Erythroblast (primary cell): ENCODE measurements at regions not wholly inside any gene's neighbourhood (a gene's known extent, or its start where the extent isn't known, plus 50 kb on each side); places are given as distances from the start of the nearest gene placed in this dataset.

ENCODE experiments used
- GATA1 ChIP-seq: IDR thresholded peaks from 2 replicates; pipeline ENCODE4 v1.6.1; 2011; ENCODE audit warnings: low read depth, mild to moderate bottlenecking, control low read depth, low read length, moderate library complexity
- POLR2A ChIP-seq: IDR thresholded peaks from 2 replicates; pipeline ENCODE4 v1.6.1; 2011; ENCODE audit warnings: mild to moderate bottlenecking, low read length

DNA sequence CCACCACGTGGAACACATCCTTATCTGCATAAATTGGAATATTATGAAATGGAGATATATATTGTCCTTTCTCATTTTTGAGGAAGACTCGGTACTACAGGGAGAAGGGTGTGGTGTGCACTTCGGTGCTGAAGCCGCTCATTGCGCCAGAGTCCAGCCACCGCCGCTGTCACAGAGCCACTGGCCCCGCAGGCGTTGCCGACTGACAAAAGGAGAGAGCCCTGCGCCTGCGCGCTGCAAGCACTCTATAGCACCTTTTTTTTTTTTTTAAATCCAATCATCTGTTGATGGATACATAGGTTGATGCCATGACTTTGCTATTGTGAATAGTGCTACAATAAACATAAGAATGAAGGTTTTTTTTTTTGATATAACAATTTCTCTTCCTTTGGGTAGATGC lies 130.0 kb upstream of the TBC1D5 start:
- TF ChIP-seq POLR2A: no peak
- no peak for TF ChIP-seq GATA1
